ENCODE measurements at regions not wholly inside any gene's neighbourhood (a gene's known extent, or its start where the extent isn't known, plus 50 kb on each side); places are given as distances from the start of the nearest gene placed in this dataset.

DNA sequence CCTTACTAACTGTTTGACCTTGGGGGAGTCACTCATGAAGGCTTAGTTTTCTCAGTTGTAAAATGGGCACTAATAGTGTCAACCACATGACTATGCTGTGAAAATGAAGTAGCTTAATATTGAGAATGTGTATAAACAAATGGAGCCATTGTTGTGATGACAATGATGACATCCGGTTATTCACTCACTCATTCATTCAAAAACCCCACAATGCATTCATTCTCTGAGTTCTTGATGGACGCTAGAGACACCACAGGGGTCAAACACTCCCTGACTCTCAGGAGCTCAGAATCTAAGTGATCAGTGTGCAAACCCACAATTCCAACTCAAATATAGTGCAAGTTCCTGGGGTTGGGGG lies 138.9 kb downstream of the FOXD2 start:
- Histone ChIP-seq H3K4me1 (replicated peaks in 1 of 2) (no peaks in the 10 kb centered on the region), H3K27me3 (no peaks in the 10 kb centered on the region), H3K4me3 (no peak overlapping the region), H3K9me3 (replicated peaks in 1 of 3) (no peaks in the 10 kb centered on the region), H3K27ac (no peak overlapping the region), H3K36me3 (replicated peaks in 1 of 2) (no peaks in the 10 kb centered on the region)
- 41 to 56% (median 48%) methylated on average over 2 of the region's 2 CpGs for WGBS, 4 donors
- no peak for TF ChIP-seq POLR2A (IDR thresholded peaks at IDR 0.05)
- TF ChIP-seq, protein P1, sequence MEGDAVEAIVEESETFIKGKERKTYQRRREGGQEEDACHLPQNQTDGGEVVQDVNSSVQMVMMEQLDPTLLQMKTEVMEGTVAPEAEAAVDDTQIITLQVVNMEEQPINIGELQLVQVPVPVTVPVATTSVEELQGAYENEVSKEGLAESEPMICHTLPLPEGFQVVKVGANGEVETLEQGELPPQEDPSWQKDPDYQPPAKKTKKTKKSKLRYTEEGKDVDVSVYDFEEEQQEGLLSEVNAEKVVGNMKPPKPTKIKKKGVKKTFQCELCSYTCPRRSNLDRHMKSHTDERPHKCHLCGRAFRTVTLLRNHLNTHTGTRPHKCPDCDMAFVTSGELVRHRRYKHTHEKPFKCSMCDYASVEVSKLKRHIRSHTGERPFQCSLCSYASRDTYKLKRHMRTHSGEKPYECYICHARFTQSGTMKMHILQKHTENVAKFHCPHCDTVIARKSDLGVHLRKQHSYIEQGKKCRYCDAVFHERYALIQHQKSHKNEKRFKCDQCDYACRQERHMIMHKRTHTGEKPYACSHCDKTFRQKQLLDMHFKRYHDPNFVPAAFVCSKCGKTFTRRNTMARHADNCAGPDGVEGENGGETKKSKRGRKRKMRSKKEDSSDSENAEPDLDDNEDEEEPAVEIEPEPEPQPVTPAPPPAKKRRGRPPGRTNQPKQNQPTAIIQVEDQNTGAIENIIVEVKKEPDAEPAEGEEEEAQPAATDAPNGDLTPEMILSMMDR (IDR thresholded peaks at IDR 0.05) = no peak
- intact Hi-C loops (cut with DNase I) = no loop called here
- no peak for DNase-seq

DNA sequence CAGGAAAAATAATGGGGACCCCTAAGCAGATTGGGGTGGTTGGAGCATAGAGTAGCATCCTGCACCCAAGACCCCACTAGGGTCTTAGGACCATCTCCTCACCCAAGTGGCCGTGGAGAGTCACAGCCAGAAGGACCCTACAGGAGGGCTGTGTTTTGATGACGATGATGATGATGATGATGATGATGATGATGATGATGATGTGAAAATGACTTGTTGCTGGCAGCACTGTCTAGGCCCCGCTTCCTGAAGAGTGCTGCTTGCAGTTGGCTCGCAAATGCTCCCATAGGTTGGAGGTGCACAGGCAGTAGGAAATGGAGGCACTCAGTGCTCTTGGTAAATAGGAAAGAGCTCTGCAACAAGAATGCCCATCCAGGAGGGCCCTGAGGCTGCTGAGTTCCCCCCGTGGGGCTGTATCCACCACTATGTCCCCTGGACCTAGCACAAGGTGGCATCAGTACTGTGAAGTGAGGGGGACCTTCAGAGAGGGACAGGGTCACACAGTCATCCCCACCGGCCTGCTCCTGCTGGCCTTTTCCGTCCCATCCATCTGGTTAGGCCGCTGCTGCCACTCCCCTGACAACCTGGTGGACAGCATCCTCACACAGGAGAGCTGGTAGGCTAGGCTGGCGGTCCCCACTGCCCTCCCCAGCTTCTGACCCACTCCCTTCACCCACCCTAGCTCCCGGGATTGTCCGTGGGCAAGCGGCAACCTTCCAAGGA lies 139.6 kb downstream of the FOXD2 start:
- intact Hi-C loops (cut with DNase I) = no loop called here
- DNase-seq = no peak
- no peaks in the 10 kb centered on the region for H3K4me1 ChIP-seq (replicated peaks in 1 of 2)
- WGBS, 4 donors = 59 to 83% (median 76%) methylated on average over 10 to 12 of the region's 12 CpGs
- TF ChIP-seq POLR2A (IDR thresholded peaks at IDR 0.05) = no peak
- TF ChIP-seq, protein P1 (IDR thresholded peaks at IDR 0.05) = no peak
- H3K27ac ChIP-seq = peak overlapping the region in 1 of 5 donors; percentile 80
- H3K36me3 ChIP-seq (replicated peaks in 1 of 2) = no peaks in the 10 kb centered on the region
- no peak overlapping the region for H3K4me3 ChIP-seq
- H3K9me3 ChIP-seq (replicated peaks in 1 of 3) = no peaks in the 10 kb centered on the region
- peaks cover 3% of the 10 kb centered on the region for H3K27me3 ChIP-seq

DNA sequence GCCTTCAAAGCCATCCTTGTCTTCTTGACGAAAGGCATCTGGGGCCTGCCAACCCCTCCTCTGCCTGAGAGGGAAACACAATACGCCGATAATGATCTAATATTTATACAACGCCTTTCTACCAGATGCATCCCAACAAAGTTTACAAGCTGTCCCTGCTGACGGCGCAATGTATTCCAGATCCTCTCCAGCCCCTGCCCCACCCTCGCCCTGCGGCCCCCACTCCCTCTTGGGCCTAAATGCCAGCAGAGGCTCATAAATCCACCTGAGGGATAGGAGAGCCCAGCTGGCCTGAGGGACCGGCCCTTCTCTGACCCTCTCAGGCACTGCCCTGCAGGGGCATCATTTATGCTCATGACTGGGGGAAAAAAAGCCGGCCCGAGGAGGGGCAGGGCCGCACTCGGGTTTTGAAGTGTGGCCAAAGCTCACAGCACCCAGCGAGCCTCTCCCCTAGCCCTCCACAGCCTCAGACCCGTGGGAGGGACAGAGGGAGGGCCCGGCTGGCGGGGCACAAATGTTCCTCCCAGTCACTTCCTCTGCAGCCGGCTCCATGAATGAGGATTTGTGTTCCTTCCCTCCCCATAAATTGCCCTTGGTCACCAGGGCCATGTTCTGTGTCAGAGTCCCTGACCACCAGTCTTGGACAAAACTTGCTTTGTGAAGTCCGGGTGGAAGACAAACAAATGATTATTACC lies 140.3 kb downstream of the FOXD2 start:
- H3K9me3 ChIP-seq (replicated peaks in 1 of 3) = no peaks in the 10 kb centered on the region
- WGBS, 4 donors = 36 to 56% (median 51%) methylated on average over 14 to 19 of the region's 19 CpGs
- H3K4me1 ChIP-seq (replicated peaks in 1 of 2) = no peaks in the 10 kb centered on the region
- TF ChIP-seq, protein P1 (IDR thresholded peaks at IDR 0.05) = no peak
- peak overlapping the region in 2 of 5 donors; percentile 38 to 80 for H3K27ac ChIP-seq
- peaks cover 3% of the 10 kb centered on the region for H3K27me3 ChIP-seq
- peak in 3 of 7 donors; percentile 29 to 53 (median 30) for DNase-seq
- intact Hi-C loops (cut with DNase I) = no loop called here
- no peak overlapping the region for H3K4me3 ChIP-seq
- H3K36me3 ChIP-seq (replicated peaks in 1 of 2) = no peaks in the 10 kb centered on the region

DNA sequence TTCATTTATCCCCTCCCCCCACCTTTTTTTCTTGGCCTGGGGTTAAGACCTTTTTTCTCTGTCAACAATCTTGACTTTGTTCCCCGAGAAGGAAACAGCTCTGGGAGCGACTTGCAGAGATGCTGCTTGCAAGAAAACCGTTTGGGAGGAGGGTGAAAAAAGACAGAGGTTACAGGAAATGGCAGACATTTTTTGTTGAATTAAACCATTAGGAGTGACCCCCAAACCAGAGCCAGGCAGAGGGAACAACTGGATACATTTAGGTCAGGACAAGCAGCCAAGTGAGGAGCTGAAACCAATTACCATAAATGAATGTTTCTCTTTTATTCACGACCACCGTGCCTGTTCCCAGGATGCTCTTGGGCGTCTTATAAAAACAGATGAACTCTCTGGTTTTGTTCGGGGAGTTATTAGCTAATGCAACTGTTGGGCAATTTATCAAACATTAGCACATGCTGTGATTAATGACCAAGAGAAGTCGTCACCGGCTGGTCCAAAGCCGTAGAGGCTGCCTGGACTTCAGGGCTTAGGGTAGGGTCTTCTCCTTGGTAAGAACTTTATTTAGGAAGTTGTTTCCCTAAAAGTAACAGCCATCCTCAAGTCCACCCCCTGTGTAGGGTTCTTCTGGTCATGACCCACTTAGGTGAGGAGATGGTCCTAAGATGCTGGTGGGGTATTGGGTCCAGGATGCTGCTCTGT lies 141.0 kb downstream of the FOXD2 start:
- Histone ChIP-seq H3K9me3 (replicated peaks in 1 of 3) (no peaks in the 10 kb centered on the region), H3K27me3 (peaks cover 3% of the 10 kb centered on the region), H3K4me1 (replicated peaks in 1 of 2) (no peaks in the 10 kb centered on the region), H3K36me3 (replicated peaks in 1 of 2) (no peaks in the 10 kb centered on the region), H3K27ac (peak overlapping the region in 1 of 5 donors; percentile 80), H3K4me3 (no peak overlapping the region)
- 40 to 54% (median 42%) methylated on average over 7 to 10 of the region's 10 CpGs for WGBS, 4 donors
- intact Hi-C loops (cut with DNase I) = no loop called here
- DNase-seq = no peak
- TF ChIP-seq POLR2A (IDR thresholded peaks at IDR 0.05) = no peak
- TF ChIP-seq, protein P1 (IDR thresholded peaks at IDR 0.05) = no peak
